Astrocyte (in vitro differentiated cells and primary cell): ENCODE measurements at regions not wholly inside any gene's neighbourhood (a gene's known extent, or its start where the extent isn't known, plus 50 kb on each side); places are given as distances from the start of the nearest gene placed in this dataset.

ENCODE experiments used
- DNase-seq: peaks from one replicate; pipeline ENCODE4 v3.0.0-alpha.2; 2010; ENCODE audit warnings: low read depth
- FAIRE-seq: peaks from 2 replicates; lab custom pipeline; 2011; peaks lifted over from hg19 to GRCh38; lab: Jason Lieb, UNC
- H2AFZ ChIP-seq: 2 replicates; pipeline ENCODE4 v1.6.0; 2012; ENCODE audit warnings: low read depth, low read length, inconsistent platforms
- H3K27ac ChIP-seq: 2 replicates; pipeline ENCODE4 v1.5.1; 2011; ENCODE audit warnings: low read depth, low read length, inconsistent platforms
- H3K27me3 ChIP-seq: 2 replicates; pipeline ENCODE4 v1.6.0; 2011; ENCODE audit warnings: low read length, inconsistent platforms; ENCODE audit not compliant: insufficient read depth
- H3K36me3 ChIP-seq: 2 replicates; pipeline ENCODE4 v1.5.1; 2011; ENCODE audit warnings: low read length, inconsistent platforms; ENCODE audit not compliant: insufficient read depth
- H3K4me1 ChIP-seq: 2 replicates; pipeline ENCODE4 v1.5.1; 2011; ENCODE audit warnings: low read length, inconsistent platforms; ENCODE audit not compliant: insufficient read depth
- H3K4me2 ChIP-seq: 2 replicates; pipeline ENCODE4 v1.6.0; 2012; ENCODE audit warnings: low read length, inconsistent platforms
- H3K4me3 ChIP-seq: 2 replicates; pipeline ENCODE4 v1.5.1; 2011; ENCODE audit warnings: low read depth, mild to moderate bottlenecking, low read length, inconsistent platforms; ENCODE audit not compliant: insufficient read depth
- H3K79me2 ChIP-seq: 2 replicates; pipeline ENCODE4 v1.6.0; 2012; ENCODE audit warnings: mild to moderate bottlenecking, low read length, inconsistent platforms; ENCODE audit not compliant: insufficient read depth
- H3K9ac ChIP-seq: 2 replicates; pipeline ENCODE4 v1.6.0; 2012; ENCODE audit warnings: mild to moderate bottlenecking, low read length, inconsistent platforms
- H3K9me3 ChIP-seq: 2 replicates; pipeline ENCODE4 v1.5.1; 2012; ENCODE audit warnings: low read depth, mild to moderate bottlenecking, low read length, inconsistent platforms; ENCODE audit not compliant: insufficient read depth
- H4K20me1 ChIP-seq: 2 replicates; pipeline ENCODE4 v1.6.0; 2012; ENCODE audit warnings: low read length, inconsistent platforms; ENCODE audit not compliant: insufficient read depth
- H3K27ac Mint-ChIP-seq: one replicate; pipeline ENCODE4 v1.8.0; 2021; ENCODE audit warnings: mild to moderate bottlenecking, mixed read lengths; ENCODE audit not compliant: unreplicated experiment
- H3K27me3 Mint-ChIP-seq: one replicate; pipeline ENCODE4 v1.8.0; 2021; ENCODE audit warnings: low read depth, mixed read lengths; ENCODE audit not compliant: unreplicated experiment
- H3K36me3 Mint-ChIP-seq: one replicate; pipeline ENCODE4 v1.8.0; 2021; ENCODE audit warnings: low read depth, mixed read lengths; ENCODE audit not compliant: unreplicated experiment
- H3K4me1 Mint-ChIP-seq: one replicate; pipeline ENCODE4 v1.8.0; 2021; ENCODE audit warnings: low read depth, mixed read lengths; ENCODE audit not compliant: unreplicated experiment
- H3K4me3 Mint-ChIP-seq: one replicate; pipeline ENCODE4 v1.8.0; 2021; ENCODE audit warnings: mild to moderate bottlenecking, moderate library complexity, mixed read lengths; ENCODE audit not compliant: unreplicated experiment
- H3K9me3 Mint-ChIP-seq: one replicate; pipeline ENCODE4 v1.8.0; 2021; ENCODE audit warnings: mild to moderate bottlenecking, mixed read lengths; ENCODE audit not compliant: unreplicated experiment
- CTCF ChIP-seq: IDR thresholded peaks from 2 replicates; pipeline ENCODE4 v1.5.1; 2011; ENCODE audit warnings: low read depth, mild to moderate bottlenecking, inconsistent platforms, low read length, moderate library complexity; ENCODE audit not compliant: insufficient read depth
- EZH2 ChIP-seq: IDR thresholded peaks from 2 replicates; pipeline ENCODE4 v1.6.1; 2012; ENCODE audit warnings: mild to moderate bottlenecking, low read length, inconsistent platforms; ENCODE audit not compliant: insufficient read depth

DNA sequence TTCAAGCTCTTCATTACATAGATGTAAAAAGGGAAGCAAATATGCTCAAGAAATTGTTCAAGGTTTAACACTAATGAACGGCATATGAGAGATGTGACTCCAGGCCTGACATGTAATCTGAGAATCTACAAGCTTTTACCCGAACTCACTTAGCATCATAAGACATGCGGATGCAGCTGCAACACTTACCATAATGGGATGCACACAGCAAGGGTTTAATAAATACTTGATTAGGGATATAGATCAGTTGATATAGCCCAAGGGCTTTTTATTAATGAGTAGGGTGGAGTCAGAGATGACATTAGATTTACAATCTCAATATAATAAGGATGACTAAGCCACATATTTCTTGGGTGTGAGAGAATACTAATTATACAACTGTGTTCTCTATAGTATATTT, 2215.5 kb downstream of the MAT2B start:
- Histone ChIP-seq H2AFZ (no peak overlapping the region), H3K79me2 (no peaks in the 10 kb centered on the region), H3K36me3 (no peaks in the 10 kb centered on the region), H3K27me3 (no peaks in the 10 kb centered on the region), H3K27ac (no peak overlapping the region), H3K4me3 (no peak overlapping the region), H3K4me1 (no peaks in the 10 kb centered on the region), H3K4me2 (no peak overlapping the region), H4K20me1 (no peaks in the 10 kb centered on the region), H3K9me3 (no peaks in the 10 kb centered on the region), H3K9ac (no peak overlapping the region)
- TF ChIP-seq CTCF (no peak), EZH2 (no peak)
- Mint-ChIP-seq H3K36me3 (no peaks in the 10 kb centered on the region), H3K9me3 (no peaks in the 10 kb centered on the region), H3K27ac (no peak overlapping the region), H3K27me3 (no peaks in the 10 kb centered on the region), H3K4me1 (no peaks in the 10 kb centered on the region), H3K4me3 (no peak overlapping the region)
- DNase-seq (no peak), FAIRE-seq (no peak)

GRCh38 chr5:165722401-165722800, 2217.0 kb downstream of the MAT2B start:
- TF ChIP-seq EZH2 = no peak
- no peak for TF ChIP-seq CTCF
- Histone ChIP-seq H3K4me3 (no peak overlapping the region), H3K27me3 (no peaks in the 10 kb centered on the region), H3K4me1 (no peaks in the 10 kb centered on the region), H3K4me2 (no peak overlapping the region), H3K9ac (no peak overlapping the region), H2AFZ (no peak overlapping the region), H4K20me1 (no peaks in the 10 kb centered on the region), H3K27ac (no peak overlapping the region), H3K9me3 (no peaks in the 10 kb centered on the region), H3K79me2 (no peaks in the 10 kb centered on the region), H3K36me3 (no peaks in the 10 kb centered on the region)
- no peak for DNase-seq
- Mint-ChIP-seq H3K4me3 (no peak overlapping the region), H3K4me1 (no peaks in the 10 kb centered on the region), H3K27me3 (no peaks in the 10 kb centered on the region), H3K27ac (no peak overlapping the region), H3K9me3 (no peaks in the 10 kb centered on the region), H3K36me3 (no peaks in the 10 kb centered on the region)
- FAIRE-seq = no peak

DNA sequence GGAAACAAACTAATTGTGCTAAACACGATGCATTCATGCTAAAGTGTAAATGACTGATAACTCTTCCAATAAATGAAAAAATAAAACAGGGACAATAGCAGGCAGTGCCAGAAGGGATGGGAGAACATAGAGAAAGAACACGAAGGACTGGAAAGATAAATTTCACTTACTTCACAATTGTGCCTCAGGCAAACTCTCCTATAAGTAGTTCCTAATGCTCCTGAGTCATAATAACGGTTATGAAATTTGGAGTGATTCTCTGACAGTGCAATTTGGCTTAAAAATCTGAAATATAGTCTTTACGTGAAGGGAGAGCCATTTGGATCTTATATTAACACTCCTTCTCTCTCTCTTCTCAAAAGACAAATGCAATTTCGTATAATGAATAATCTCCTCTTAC, 2218.5 kb downstream of the MAT2B start:
- Histone ChIP-seq H2AFZ (no peak overlapping the region), H3K36me3 (no peaks in the 10 kb centered on the region), H3K4me1 (no peaks in the 10 kb centered on the region), H3K79me2 (no peaks in the 10 kb centered on the region), H3K9me3 (no peaks in the 10 kb centered on the region), H4K20me1 (no peaks in the 10 kb centered on the region), H3K9ac (no peak overlapping the region), H3K27ac (no peak overlapping the region), H3K4me2 (no peak overlapping the region), H3K27me3 (no peaks in the 10 kb centered on the region), H3K4me3 (no peak overlapping the region)
- no peaks in the 10 kb centered on the region for H3K36me3 Mint-ChIP-seq
- H3K4me1 Mint-ChIP-seq = no peaks in the 10 kb centered on the region
- FAIRE-seq (no peak), DNase-seq (no peak)
- TF ChIP-seq EZH2 (no peak), CTCF (no peak)
- no peak overlapping the region for H3K27ac Mint-ChIP-seq
- H3K4me3 Mint-ChIP-seq = no peak overlapping the region
- no peaks in the 10 kb centered on the region for H3K27me3 Mint-ChIP-seq
- H3K9me3 Mint-ChIP-seq = no peaks in the 10 kb centered on the region
